ENCODE measurements at regions not wholly inside any gene's neighbourhood (a gene's known extent, or its start where the extent isn't known, plus 50 kb on each side); places are given as distances from the start of the nearest gene placed in this dataset.

GRCh38 chr11:119807841-119808240, 78.8 kb upstream of the NECTIN1 start:
- no peak for DNase-seq

- DNase-seq = no peak
These were observed 78.4 kb upstream of the NECTIN1 start for GRCh38 chr11:119807402-119807801.

- no peak for DNase-seq
These were observed 77.3 kb upstream of the NECTIN1 start for GRCh38 chr11:119806064-119806915.

GRCh38 chr11:119805663-119806062, 76.7 kb upstream of the NECTIN1 start:
- no peak for DNase-seq

GRCh38 chr11:119804698-119805097, 75.7 kb upstream of the NECTIN1 start:
- DNase-seq = no peak

GRCh38 chr11:119803726-119804294, 74.8 kb upstream of the NECTIN1 start:
- DNase-seq = no peak

GRCh38 chr11:119803139-119803538, 74.1 kb upstream of the NECTIN1 start:
- DNase-seq = no peak

- DNase-seq = no peak
These were observed 73.7 kb upstream of the NECTIN1 start for GRCh38 chr11:119802670-119803069.

GRCh38 chr11:119800619-119801018, 71.6 kb upstream of the NECTIN1 start:
- DNase-seq = no peak

- no peak for DNase-seq
These were observed 71.2 kb upstream of the NECTIN1 start for GRCh38 chr11:119800171-119800570.

- no peak for DNase-seq
These were observed 69.7 kb upstream of the NECTIN1 start for GRCh38 chr11:119798656-119799055.

GRCh38 chr11:119797736-119798135, 68.7 kb upstream of the NECTIN1 start:
- DNase-seq = no peak

- DNase-seq = no peak
These were observed 68.2 kb upstream of the NECTIN1 start for GRCh38 chr11:119797123-119797611.

- no peak for DNase-seq
These were observed 67.5 kb upstream of the NECTIN1 start for GRCh38 chr11:119796363-119797060.

- no peak for DNase-seq
These were observed 66.7 kb upstream of the NECTIN1 start for GRCh38 chr11:119795690-119796089.

GRCh38 chr11:119795231-119795630, 66.2 kb upstream of the NECTIN1 start:
- no peak for DNase-seq

GRCh38 chr11:119794756-119795155, 65.8 kb upstream of the NECTIN1 start:
- DNase-seq = no peak

GRCh38 chr11:119794141-119794665, 65.2 kb upstream of the NECTIN1 start:
- DNase-seq = no peak

GRCh38 chr11:119793335-119793984, 64.5 kb upstream of the NECTIN1 start:
- no peak for DNase-seq

- DNase-seq = peak in 1 of 2 experiments; percentile 39
These were observed 62.7 kb upstream of the NECTIN1 start for GRCh38 chr11:119791701-119792151.

GRCh38 chr11:119791047-119791446, 62.0 kb upstream of the NECTIN1 start:
- DNase-seq = no peak

GRCh38 chr11:119790476-119790875, 61.5 kb upstream of the NECTIN1 start:
- DNase-seq = no peak
